ENCODE measurements at regions not wholly inside any gene's neighbourhood (a gene's known extent, or its start where the extent isn't known, plus 50 kb on each side); places are given as distances from the start of the nearest gene placed in this dataset.

DNA sequence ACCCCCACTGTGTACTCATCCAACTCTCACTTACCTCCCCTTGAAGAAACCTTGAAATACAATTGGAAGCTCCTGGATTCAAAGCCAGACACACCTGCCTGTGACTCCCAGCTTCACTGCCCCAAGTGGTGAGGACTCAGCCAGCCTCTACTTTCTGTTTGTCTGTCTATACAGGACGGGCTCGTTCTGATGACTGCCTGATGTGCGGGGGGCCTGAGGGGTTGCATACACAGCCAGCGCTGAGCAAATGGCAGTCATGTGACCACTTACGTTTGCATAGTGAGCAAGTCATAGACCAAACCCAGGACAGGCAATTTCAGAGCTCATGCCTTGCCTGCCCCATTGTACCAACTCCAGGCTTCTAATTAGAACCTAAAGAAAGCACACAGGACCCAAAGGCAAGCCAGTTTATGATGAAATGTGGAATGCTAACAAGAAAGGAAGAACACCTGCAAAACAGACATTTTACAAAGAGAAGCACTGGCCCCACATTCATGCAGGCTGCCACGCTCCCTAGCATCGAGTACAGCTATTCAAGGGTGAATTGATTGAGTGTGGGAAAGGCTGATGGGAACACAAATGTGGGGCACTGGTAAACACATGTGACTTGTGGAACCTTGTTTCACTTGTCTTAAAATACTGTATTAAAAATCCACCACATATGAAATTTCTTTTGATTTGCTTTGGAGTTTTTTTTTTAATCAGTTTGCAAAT lies 137.8 kb downstream of the LNPK start:
- TF ChIP-seq ZFP3 (CRISPR knock-in tag; IDR thresholded peaks at IDR 0.05) (no peak), RARB (CRISPR knock-in tag; IDR thresholded peaks at IDR 0.05) (no peak), ZFP30 (CRISPR knock-in tag; IDR thresholded peaks at IDR 0.05) (no peak), OSR1 (CRISPR knock-in tag; IDR thresholded peaks at IDR 0.05) (no peak), ZNF70 (CRISPR knock-in tag; IDR thresholded peaks at IDR 0.05) (no peak)
- TF ChIP-seq, protein P1, sequence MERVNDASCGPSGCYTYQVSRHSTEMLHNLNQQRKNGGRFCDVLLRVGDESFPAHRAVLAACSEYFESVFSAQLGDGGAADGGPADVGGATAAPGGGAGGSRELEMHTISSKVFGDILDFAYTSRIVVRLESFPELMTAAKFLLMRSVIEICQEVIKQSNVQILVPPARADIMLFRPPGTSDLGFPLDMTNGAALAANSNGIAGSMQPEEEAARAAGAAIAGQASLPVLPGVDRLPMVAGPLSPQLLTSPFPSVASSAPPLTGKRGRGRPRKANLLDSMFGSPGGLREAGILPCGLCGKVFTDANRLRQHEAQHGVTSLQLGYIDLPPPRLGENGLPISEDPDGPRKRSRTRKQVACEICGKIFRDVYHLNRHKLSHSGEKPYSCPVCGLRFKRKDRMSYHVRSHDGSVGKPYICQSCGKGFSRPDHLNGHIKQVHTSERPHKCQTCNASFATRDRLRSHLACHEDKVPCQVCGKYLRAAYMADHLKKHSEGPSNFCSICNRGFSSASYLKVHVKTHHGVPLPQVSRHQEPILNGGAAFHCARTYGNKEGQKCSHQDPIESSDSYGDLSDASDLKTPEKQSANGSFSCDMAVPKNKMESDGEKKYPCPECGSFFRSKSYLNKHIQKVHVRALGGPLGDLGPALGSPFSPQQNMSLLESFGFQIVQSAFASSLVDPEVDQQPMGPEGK (CRISPR knock-in tag; IDR thresholded peaks at IDR 0.05; ENCODE audit: borderline replicate concordance): no peak
- TF ChIP-seq, protein P2, sequence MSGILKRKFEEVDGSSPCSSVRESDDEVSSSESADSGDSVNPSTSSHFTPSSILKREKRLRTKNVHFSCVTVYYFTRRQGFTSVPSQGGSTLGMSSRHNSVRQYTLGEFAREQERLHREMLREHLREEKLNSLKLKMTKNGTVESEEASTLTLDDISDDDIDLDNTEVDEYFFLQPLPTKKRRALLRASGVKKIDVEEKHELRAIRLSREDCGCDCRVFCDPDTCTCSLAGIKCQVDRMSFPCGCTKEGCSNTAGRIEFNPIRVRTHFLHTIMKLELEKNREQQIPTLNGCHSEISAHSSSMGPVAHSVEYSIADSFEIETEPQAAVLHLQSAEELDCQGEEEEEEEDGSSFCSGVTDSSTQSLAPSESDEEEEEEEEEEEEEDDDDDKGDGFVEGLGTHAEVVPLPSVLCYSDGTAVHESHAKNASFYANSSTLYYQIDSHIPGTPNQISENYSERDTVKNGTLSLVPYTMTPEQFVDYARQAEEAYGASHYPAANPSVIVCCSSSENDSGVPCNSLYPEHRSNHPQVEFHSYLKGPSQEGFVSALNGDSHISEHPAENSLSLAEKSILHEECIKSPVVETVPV (CRISPR knock-in tag; IDR thresholded peaks at IDR 0.05): no peak
